ENCODE measurements at regions not wholly inside any gene's neighbourhood (a gene's known extent, or its start where the extent isn't known, plus 50 kb on each side); places are given as distances from the start of the nearest gene placed in this dataset.

GRCh38 chr6:132089173-132089572 lies 138.0 kb upstream of the CCN2 start:
- DNase-seq, result peak; percentile 47

GRCh38 chr6:132088150-132088549 lies 137.0 kb upstream of the CCN2 start:
- DNase-seq, result no peak

GRCh38 chr6:132087391-132087790 lies 136.2 kb upstream of the CCN2 start:
- DNase-seq, result peak; percentile 91

GRCh38 chr6:132085731-132086130 lies 134.6 kb upstream of the CCN2 start:
- DNase-seq, result no peak

- peak; percentile 99 for DNase-seq
These were observed 133.8 kb upstream of the CCN2 start for GRCh38 chr6:132084811-132085509.

- DNase-seq, result no peak
These were observed 131.2 kb upstream of the CCN2 start for GRCh38 chr6:132082421-132082820.

- DNase-seq, result no peak
These were observed 130.2 kb upstream of the CCN2 start for GRCh38 chr6:132081338-132081737.

GRCh38 chr6:132079286-132079685 lies 128.1 kb upstream of the CCN2 start:
- no peak for DNase-seq

GRCh38 chr6:132076452-132076851 lies 125.3 kb upstream of the CCN2 start:
- no peak for DNase-seq

GRCh38 chr6:132072831-132073230 lies 121.7 kb upstream of the CCN2 start:
- no peak for DNase-seq

- no peak for DNase-seq
These were observed 121.1 kb upstream of the CCN2 start for GRCh38 chr6:132072271-132072670.

GRCh38 chr6:132070356-132070755 lies 119.2 kb upstream of the CCN2 start:
- no peak for DNase-seq

- no peak for DNase-seq
These were observed 117.6 kb upstream of the CCN2 start for GRCh38 chr6:132068766-132069165.

- peak; percentile 47 for DNase-seq
These were observed 116.1 kb upstream of the CCN2 start for GRCh38 chr6:132067286-132067685.

- DNase-seq, result no peak
These were observed 114.4 kb upstream of the CCN2 start for GRCh38 chr6:132065556-132065955.

GRCh38 chr6:132063738-132064137 lies 112.6 kb upstream of the CCN2 start:
- peak; percentile 83 for DNase-seq

GRCh38 chr6:132063204-132063603 lies 112.0 kb upstream of the CCN2 start:
- DNase-seq, result peak; percentile 85

- no peak for DNase-seq
These were observed 111.5 kb upstream of the CCN2 start for GRCh38 chr6:132062626-132063025.

GRCh38 chr6:132061381-132061780 lies 110.2 kb upstream of the CCN2 start:
- no peak for DNase-seq

GRCh38 chr6:132060591-132060990 lies 109.4 kb upstream of the CCN2 start:
- DNase-seq, result peak; percentile 88

- DNase-seq, result no peak
These were observed 107.8 kb upstream of the CCN2 start for GRCh38 chr6:132058975-132059374.

- DNase-seq, result peak; percentile 80
These were observed 103.4 kb upstream of the CCN2 start for GRCh38 chr6:132054525-132054924.

GRCh38 chr6:132053511-132053910 lies 102.3 kb upstream of the CCN2 start:
- peak; percentile 74 for DNase-seq

- DNase-seq, result peak; percentile 49
These were observed 100.9 kb upstream of the CCN2 start for GRCh38 chr6:132052096-132052495.

GRCh38 chr6:132045877-132046276 lies 94.7 kb upstream of the CCN2 start:
- DNase-seq, result no peak
